MM.1S (cell line): ENCODE measurements at regions not wholly inside any gene's neighbourhood (a gene's known extent, or its start where the extent isn't known, plus 50 kb on each side); places are given as distances from the start of the nearest gene placed in this dataset.

Experiments used
- DNase-seq: peaks from one replicate; pipeline ENCODE4 v3.0.0-alpha.2; 2015
- H2AFZ ChIP-seq: fragments of 300-600 bp; sonication (generic); 2 replicates; pipeline ENCODE4 v1.6.0; 2016; ENCODE audit warnings: antibody characterized with exemption, low read length
- H3F3A ChIP-seq: fragments of 300-600 bp; sonication (generic); 2 replicates; pipeline ENCODE4 v1.6.1; 2016; ENCODE audit warnings: mild to moderate bottlenecking, antibody characterized with exemption, low read length, moderate library complexity, mixed read lengths; ENCODE audit not compliant: insufficient read depth
- H3K27ac ChIP-seq: fragments of 300-600 bp; sonication (generic); 2 replicates; pipeline ENCODE4 v1.5.1; 2016; ENCODE audit warnings: mild to moderate bottlenecking, low read length
- H3K27me3 ChIP-seq: fragments of 300-600 bp; sonication (generic); replicated peaks from 2 replicates; pipeline ENCODE4 v1.6.0; 2016; ENCODE audit warnings: low read length; ENCODE audit not compliant: insufficient read depth
- H3K36me3 ChIP-seq: fragments of 300-600 bp; sonication (generic); replicated peaks from 2 replicates; pipeline ENCODE4 v1.6.1; 2016; ENCODE audit warnings: mild to moderate bottlenecking, low read length, mixed read lengths; ENCODE audit not compliant: insufficient read depth
- H3K4me1 ChIP-seq: fragments of 300-600 bp; sonication (generic); 2 replicates; pipeline ENCODE4 v1.6.1; 2016; ENCODE audit warnings: low read length, mixed read lengths
- H3K4me2 ChIP-seq: fragments of 300-600 bp; sonication (generic); 2 replicates; pipeline ENCODE4 v1.6.0; 2016; ENCODE audit warnings: low read depth, low read length
- H3K4me3 ChIP-seq: fragments of 300-600 bp; sonication (generic); 2 replicates; pipeline ENCODE4 v1.5.1; 2016; ENCODE audit warnings: low read length, mixed read lengths
- H3K79me2 ChIP-seq: fragments of 300-600 bp; sonication (generic); 2 replicates; pipeline ENCODE4 v1.6.1; 2016; ENCODE audit warnings: mixed run types, low read length, mixed read lengths
- H3K9ac ChIP-seq: fragments of 300-600 bp; sonication (generic); 2 replicates; pipeline ENCODE4 v1.6.1; 2016; ENCODE audit warnings: low read length, mixed read lengths
- H3K9me2 ChIP-seq: fragments of 300-600 bp; sonication (generic); replicated peaks from 2 replicates; pipeline ENCODE4 v1.6.1; 2016; ENCODE audit warnings: mild to moderate bottlenecking, low read length, mixed read lengths; ENCODE audit not compliant: insufficient read depth
- H3K9me3 ChIP-seq: fragments of 300-600 bp; sonication (generic); replicated peaks from 2 replicates; pipeline ENCODE4 v1.6.1; 2016; ENCODE audit warnings: mild to moderate bottlenecking, low read length, mixed read lengths; ENCODE audit not compliant: insufficient read depth
- H4K20me1 ChIP-seq: fragments of 300-600 bp; sonication (generic); 2 replicates; pipeline ENCODE4 v1.6.1; 2016; ENCODE audit warnings: mild to moderate bottlenecking, low read length, moderate library complexity, mixed read lengths; ENCODE audit not compliant: insufficient read depth
- CTCF ChIP-seq: fragments of 300-600 bp; sonication (generic); IDR thresholded peaks from 2 replicates; pipeline ENCODE4 v1.5.1; 2016; ENCODE audit warnings: antibody characterized with exemption, low read length, mixed read lengths
- EZH2 ChIP-seq: fragments of 300-600 bp; sonication (generic); optimal IDR thresholded peaks from 2 replicates; pipeline ENCODE3; 2017; ENCODE audit warnings: low read depth, mild to moderate bottlenecking, antibody characterized with exemption, low read length, mixed read lengths
- EZH2phosphoT487 ChIP-seq: fragments of 300-600 bp; sonication (generic); IDR thresholded peaks from 2 replicates; pipeline ENCODE4 v1.6.1; 2018; ENCODE audit warnings: antibody characterized with exemption, low read length

DNA sequence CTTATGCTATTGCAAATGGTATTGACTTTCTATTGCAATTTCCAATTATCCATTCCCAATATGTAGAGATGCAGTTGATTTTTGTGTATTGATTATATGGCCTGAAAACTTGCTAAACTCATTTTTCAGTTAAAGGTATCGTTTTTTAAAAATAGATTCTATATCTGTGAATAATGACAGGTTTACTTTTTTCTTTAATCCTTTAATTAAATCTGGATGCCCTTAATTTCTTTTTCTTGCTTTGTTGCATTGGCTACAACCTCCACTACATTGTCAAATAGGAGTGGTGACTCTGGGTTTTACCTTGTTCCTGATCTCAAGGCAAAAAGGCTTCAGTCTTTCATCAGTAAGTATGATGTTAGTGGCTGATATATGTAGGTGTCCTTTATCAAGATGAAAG lies 522.4 kb downstream of the MATN1 start:
- H3F3A ChIP-seq = no peaks in the 10 kb centered on the region
- no peak for DNase-seq
- H3K9me3 ChIP-seq = no peaks in the 10 kb centered on the region
- no peak overlapping the region for H3K4me2 ChIP-seq
- no peaks in the 10 kb centered on the region for H3K9me2 ChIP-seq
- no peak overlapping the region for H3K27ac ChIP-seq
- no peak overlapping the region for H2AFZ ChIP-seq
- peaks cover 66% of the 10 kb centered on the region for H3K27me3 ChIP-seq
- no peak overlapping the region for H3K9ac ChIP-seq
- no peaks in the 10 kb centered on the region for H3K36me3 ChIP-seq
- H4K20me1 ChIP-seq = no peaks in the 10 kb centered on the region
- TF ChIP-seq EZH2phosphoT487 (no peak), CTCF (no peak), EZH2 (no peak)
- no peak overlapping the region for H3K4me3 ChIP-seq
- no peaks in the 10 kb centered on the region for H3K79me2 ChIP-seq
- no peaks in the 10 kb centered on the region for H3K4me1 ChIP-seq

DNA sequence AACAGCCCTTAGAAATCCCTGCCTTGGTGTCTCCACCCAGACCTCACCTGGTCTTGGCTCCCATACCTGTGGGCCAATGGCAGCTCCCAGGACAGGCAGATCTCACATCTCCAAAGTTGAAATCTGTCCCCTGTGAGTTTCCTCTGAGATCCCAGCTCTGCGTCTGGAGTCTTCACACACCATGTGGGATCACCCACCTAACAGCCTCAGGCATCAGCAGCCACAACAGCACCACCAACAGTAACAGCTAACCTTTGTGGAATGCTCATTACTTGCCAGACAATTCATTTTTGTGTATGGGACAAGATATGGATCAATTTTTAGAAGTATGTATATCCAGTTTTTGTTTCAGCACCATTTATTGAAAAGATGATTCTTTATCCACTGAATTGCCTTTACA lies 523.2 kb downstream of the MATN1 start:
- Histone ChIP-seq H2AFZ (no peak overlapping the region), H3K9ac (no peak overlapping the region), H3K4me1 (no peaks in the 10 kb centered on the region), H4K20me1 (no peaks in the 10 kb centered on the region), H3K36me3 (no peaks in the 10 kb centered on the region), H3K9me2 (no peaks in the 10 kb centered on the region), H3F3A (no peaks in the 10 kb centered on the region), H3K4me3 (no peak overlapping the region), H3K9me3 (no peaks in the 10 kb centered on the region), H3K27me3 (peaks cover 66% of the 10 kb centered on the region), H3K79me2 (no peaks in the 10 kb centered on the region), H3K27ac (no peak overlapping the region), H3K4me2 (no peak overlapping the region)
- TF ChIP-seq EZH2 (no peak), EZH2phosphoT487 (no peak), CTCF (no peak)
- no peak for DNase-seq

DNA sequence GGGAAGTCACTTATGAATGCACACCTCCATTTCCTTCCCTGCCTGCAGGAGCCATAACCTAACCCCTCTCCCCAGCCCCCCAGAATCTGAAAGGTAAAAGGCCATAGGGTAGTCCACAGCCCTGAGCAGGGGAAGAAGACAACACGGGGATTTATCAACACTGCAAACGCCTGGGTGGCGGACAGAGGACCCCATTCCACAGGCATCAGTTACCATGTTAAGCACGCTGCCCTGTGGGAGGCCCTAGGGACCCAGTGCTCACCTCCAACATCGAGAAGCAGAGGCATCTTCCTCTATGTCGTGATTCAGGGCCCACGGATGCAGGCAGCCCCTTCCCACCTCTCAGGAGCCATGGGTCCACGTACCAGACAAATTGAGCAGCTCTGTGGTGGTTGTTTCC lies 523.8 kb downstream of the MATN1 start:
- Histone ChIP-seq H3K4me2 (no peak overlapping the region), H3K4me3 (no peak overlapping the region), H3K4me1 (no peaks in the 10 kb centered on the region), H3K27ac (no peak overlapping the region), H3K79me2 (no peaks in the 10 kb centered on the region), H4K20me1 (no peaks in the 10 kb centered on the region), H2AFZ (no peak overlapping the region), H3F3A (no peaks in the 10 kb centered on the region), H3K9ac (no peak overlapping the region), H3K27me3 (peaks cover 60% of the 10 kb centered on the region), H3K9me2 (no peaks in the 10 kb centered on the region), H3K9me3 (no peaks in the 10 kb centered on the region), H3K36me3 (no peaks in the 10 kb centered on the region)
- TF ChIP-seq EZH2 = no peak
- DNase-seq = no peak

DNA sequence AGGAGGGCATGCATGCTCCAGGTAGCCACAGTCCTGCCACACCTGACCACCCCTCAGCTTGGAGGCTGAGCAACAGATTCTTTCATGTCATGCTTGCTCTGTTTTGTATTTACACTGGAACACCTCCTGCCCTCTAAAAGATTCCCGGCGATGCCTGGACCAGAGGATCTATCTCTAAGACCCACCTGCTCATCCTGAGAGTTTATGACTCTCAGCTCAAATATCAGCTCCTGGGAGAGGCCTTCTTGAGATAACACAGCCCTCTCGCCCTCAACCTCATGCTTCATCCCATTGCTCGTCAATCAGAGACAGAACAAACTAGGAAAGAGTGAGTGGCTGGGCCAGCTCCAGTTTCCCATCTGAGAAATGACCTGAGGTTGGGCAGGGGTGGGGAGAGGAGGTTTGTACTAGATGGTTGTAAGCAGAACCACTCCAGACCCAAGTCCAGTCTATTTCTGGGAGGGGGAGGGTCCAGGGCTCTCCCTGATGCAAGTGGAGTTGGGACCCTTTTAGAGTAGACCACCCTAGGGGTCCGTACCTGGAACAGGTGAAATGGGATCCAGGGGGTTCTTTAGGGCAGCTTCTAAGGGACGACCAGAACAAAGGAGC lies 524.5 kb downstream of the MATN1 start:
- no peak for DNase-seq
- Histone ChIP-seq H3K9ac (no peak overlapping the region), H3K79me2 (no peaks in the 10 kb centered on the region), H3K4me3 (no peak overlapping the region), H3K9me2 (no peaks in the 10 kb centered on the region), H3K9me3 (no peaks in the 10 kb centered on the region), H4K20me1 (no peaks in the 10 kb centered on the region), H3K27ac (no peak overlapping the region), H3F3A (no peaks in the 10 kb centered on the region), H2AFZ (no peak overlapping the region), H3K27me3 (peaks cover 57% of the 10 kb centered on the region), H3K4me2 (no peak overlapping the region), H3K36me3 (no peaks in the 10 kb centered on the region), H3K4me1 (no peaks in the 10 kb centered on the region)
- no peak for TF ChIP-seq EZH2
- TF ChIP-seq EZH2phosphoT487 = no peak
- no peak for TF ChIP-seq CTCF
